ENCODE measurements at regions not wholly inside any gene's neighbourhood (a gene's known extent, or its start where the extent isn't known, plus 50 kb on each side); places are given as distances from the start of the nearest gene placed in this dataset.

GRCh38 chr7:82579047-82579446 lies 135.5 kb upstream of the CACNA2D1 start:
- no peak for TF ChIP-seq CTCF (conservative IDR thresholded peaks at IDR 0.05)
- TF ChIP-seq EZH2 (IDR thresholded peaks at IDR 0.05; ENCODE audit: low read depth), result no peak

Data from PC-9 (cell line).